BJ (cell line): ENCODE measurements at regions not wholly inside any gene's neighbourhood (a gene's known extent, or its start where the extent isn't known, plus 50 kb on each side); places are given as distances from the start of the nearest gene placed in this dataset.
"Not testable (repeated sequence)": the region's sequence is repeated elsewhere in the genome, so short reads cannot be mapped to it uniquely, and the experiment has no call there.

Experiments
- CTCF ChIA-PET: fragments of 350-600 bp; formaldehyde crosslinking; extraction: SDS; loops from one replicate; lab custom pipeline; 2021; ENCODE audit warnings: antibody characterized with exemption, inconsistent platforms; lab: Yijun Ruan, JAX
- POLR2A ChIA-PET: fragments of 300-600 bp; sonication (Branson Sonifier 250); formaldehyde crosslinking; extraction: SDS; loops from one replicate; lab custom pipeline; 2021; ENCODE audit warnings: antibody characterized with exemption; lab: Charles Lee
- DNase-seq: peaks from one replicate; pipeline ENCODE4 v3.0.0-alpha.2; 2011; ENCODE audit warnings: low read depth
- H3K27me3 ChIP-seq: 2 replicates; pipeline ENCODE4 v1.6.0; 2011; ENCODE audit warnings: low read length; ENCODE audit not compliant: control insufficient read depth, insufficient read depth
- H3K36me3 ChIP-seq: 2 replicates; pipeline ENCODE4 v1.5.1; 2011; ENCODE audit warnings: low read length; ENCODE audit not compliant: control insufficient read depth, insufficient read depth
- H3K4me3 ChIP-seq: 2 replicates; pipeline ENCODE4 v1.5.1; 2011; ENCODE audit warnings: low read depth, mild to moderate bottlenecking, control low read depth, low read length
- CTCF ChIP-seq: IDR thresholded peaks from 2 replicates; pipeline ENCODE4 v1.5.1; 2011; ENCODE audit warnings: low read depth, mild to moderate bottlenecking, control low read depth, inconsistent platforms, low read length, moderate library complexity; ENCODE audit not compliant: insufficient read depth

- DNase-seq = no peak
- ChIA-PET POLR2A (no interaction called here), CTCF (interaction anchor here (0.8 to 1.4 kb wide), 2 partner anchors 9 to 473 kb away, joined by 3 read pairs; no protein-coding TSS in a partner anchor)
- no peaks in the 10 kb centered on the region for H3K27me3 ChIP-seq
- no peak for TF ChIP-seq CTCF
- H3K4me3 ChIP-seq = no peak overlapping the region
- no peaks in the 10 kb centered on the region for H3K36me3 ChIP-seq
Observed at GRCh38 chr9:82134010-82134409, 145.4 kb downstream of the SPATA31D1 start.

GRCh38 chr9:82135106-82135505 lies 146.5 kb downstream of the SPATA31D1 start:
- TF ChIP-seq CTCF = no peak
- POLR2A ChIA-PET = no interaction called here
- DNase-seq = no peak
- CTCF ChIA-PET = interaction anchor here (0.7 kb wide), 1 partner anchor 231 kb away, joined by 3 read pairs; no protein-coding TSS in a partner anchor
- no peak overlapping the region for H3K4me3 ChIP-seq
- no peaks in the 10 kb centered on the region for H3K36me3 ChIP-seq
- H3K27me3 ChIP-seq = no peaks in the 10 kb centered on the region

GRCh38 chr9:82138081-82138480 lies 149.5 kb downstream of the SPATA31D1 start:
- DNase-seq, POLR2A ChIA-PET: not testable (repeated sequence)

GRCh38 chr9:82140471-82140870 lies 151.9 kb downstream of the SPATA31D1 start:
- Histone ChIP-seq H3K27me3 (no peaks in the 10 kb centered on the region), H3K4me3 (no peak overlapping the region), H3K36me3 (no peaks in the 10 kb centered on the region)
- CTCF ChIA-PET = interaction anchor here (0.6 to 1.0 kb wide), 2 partner anchors 430 to 466 kb away, joined by 3 read pairs; no protein-coding TSS in a partner anchor
- TF ChIP-seq CTCF = no peak
- POLR2A ChIA-PET = no interaction called here
- DNase-seq = no peak

More at GRCh38 chr9:82138081-82138480, 149.5 kb downstream of the SPATA31D1 start:
- H3K36me3 ChIP-seq, H3K4me3 ChIP-seq, CTCF ChIA-PET, H3K27me3 ChIP-seq: not testable (repeated sequence)

GRCh38 chr9:82144803-82145202 lies 156.2 kb downstream of the SPATA31D1 start:
- Histone ChIP-seq H3K4me3 (no peak overlapping the region), H3K27me3 (no peaks in the 10 kb centered on the region; the same call in 1 of the 2 replicates), H3K36me3 (no peaks in the 10 kb centered on the region)
- ChIA-PET POLR2A (no interaction called here), CTCF (no interaction called here)
- DNase-seq = no peak
- TF ChIP-seq CTCF = no peak

- ChIA-PET POLR2A (no interaction called here), CTCF (no interaction called here)
- Histone ChIP-seq H3K36me3 (no peaks in the 10 kb centered on the region), H3K4me3 (no peak overlapping the region), H3K27me3 (no peaks in the 10 kb centered on the region; the same call in 1 of the 2 replicates)
- DNase-seq = no peak
- no peak for TF ChIP-seq CTCF
Observed at GRCh38 chr9:82146677-82147076, 158.1 kb downstream of the SPATA31D1 start.
